ENCODE measurements at regions not wholly inside any gene's neighbourhood (a gene's known extent, or its start where the extent isn't known, plus 50 kb on each side); places are given as distances from the start of the nearest gene placed in this dataset.
A peak's percentile ranks its signal among the peaks of the same experiment; 100 is the strongest.

- DNase-seq: no peak
These were observed 51.8 kb upstream of the PAX1 start for GRCh38 chr20:21653628-21654027.

GRCh38 chr20:21643417-21643816 lies 62.0 kb upstream of the PAX1 start:
- no peak for DNase-seq

- DNase-seq: peak in 1 of 2 experiments; percentile 4
These were observed 64.9 kb upstream of the PAX1 start for GRCh38 chr20:21640556-21640955.

- DNase-seq: no peak
These were observed 71.6 kb upstream of the PAX1 start for GRCh38 chr20:21633829-21634228.

GRCh38 chr20:21632735-21633053 lies 72.8 kb upstream of the PAX1 start:
- DNase-seq: no peak

GRCh38 chr20:21632031-21632734 lies 73.3 kb upstream of the PAX1 start:
- no peak for DNase-seq

- DNase-seq: no peak
These were observed 76.7 kb upstream of the PAX1 start for GRCh38 chr20:21628800-21629199.

- DNase-seq: no peak
These were observed 81.7 kb upstream of the PAX1 start for GRCh38 chr20:21623781-21624094.

- no peak for DNase-seq
These were observed 82.2 kb upstream of the PAX1 start for GRCh38 chr20:21623074-21623780.

GRCh38 chr20:21622097-21622857 lies 83.2 kb upstream of the PAX1 start:
- DNase-seq: no peak

- no peak for DNase-seq
These were observed 86.6 kb upstream of the PAX1 start for GRCh38 chr20:21618759-21619416.

GRCh38 chr20:21615617-21616080 lies 89.8 kb upstream of the PAX1 start:
- peak in 1 of 2 experiments; percentile 36 for DNase-seq

- DNase-seq: no peak
These were observed 90.5 kb upstream of the PAX1 start for GRCh38 chr20:21614980-21615379.

- no peak for DNase-seq
These were observed 92.0 kb upstream of the PAX1 start for GRCh38 chr20:21613512-21613911.

- DNase-seq: no peak
These were observed 95.5 kb upstream of the PAX1 start for GRCh38 chr20:21609981-21610380.

- no peak for DNase-seq
These were observed 95.4 kb upstream of the NKX2-2 start for GRCh38 chr20:21609221-21609620.

GRCh38 chr20:21608777-21609176 lies 94.9 kb upstream of the NKX2-2 start:
- no peak for DNase-seq

- DNase-seq: no peak
These were observed 94.3 kb upstream of the NKX2-2 start for GRCh38 chr20:21607971-21608725.

- no peak for DNase-seq
These were observed 87.9 kb upstream of the NKX2-2 start for GRCh38 chr20:21601799-21602198.

GRCh38 chr20:21586682-21587081 lies 72.8 kb upstream of the NKX2-2 start:
- DNase-seq: no peak

GRCh38 chr20:21583486-21584168 lies 69.8 kb upstream of the NKX2-2 start:
- no peak for DNase-seq

- no peak for DNase-seq
These were observed 63.7 kb upstream of the NKX2-2 start for GRCh38 chr20:21577551-21577950.
